ENCODE measurements at regions not wholly inside any gene's neighbourhood (a gene's known extent, or its start where the extent isn't known, plus 50 kb on each side); places are given as distances from the start of the nearest gene placed in this dataset.

- DNase-seq (ENCODE audit: low spot score): no peak
Observed at GRCh38 chr1:68291688-68292384, 59.5 kb upstream of the WLS start.

- no peak for DNase-seq (ENCODE audit: low spot score)
Observed at GRCh38 chr1:68287241-68287640, 54.9 kb upstream of the WLS start.

DNA sequence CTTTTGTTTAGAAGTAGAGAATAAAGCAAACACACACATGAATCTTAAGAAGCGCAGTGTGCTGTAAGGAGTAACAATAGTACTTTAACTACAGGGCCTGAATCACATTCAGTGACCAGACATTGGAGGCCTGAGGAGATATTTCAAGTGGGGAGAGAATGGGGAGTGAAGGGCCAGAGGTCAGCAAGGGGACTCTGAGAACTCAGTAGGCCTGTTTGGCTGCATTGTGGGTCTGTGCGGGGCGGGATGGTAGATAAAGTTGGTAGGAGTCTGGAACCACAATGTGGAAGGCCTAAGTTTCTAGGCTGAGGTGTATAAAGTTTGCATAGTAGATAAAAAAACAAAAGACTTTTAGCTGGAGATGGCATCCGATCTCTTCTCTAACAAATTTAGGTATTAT, 52.7 kb upstream of the WLS start:
- DNase-seq (ENCODE audit: low spot score): no peak

GRCh38 chr1:68281946-68282615, 49.8 kb upstream of the WLS start:
- DNase-seq (ENCODE audit: low spot score): no peak
